Stimulated activated CD8-positive, alpha-beta memory T cell treated with anti-CD3 and anti-CD28 coated beads, Interleukin-4, amount 100 ng/mL, for 48 hours (primary cell): ENCODE measurements at regions not wholly inside any gene's neighbourhood (a gene's known extent, or its start where the extent isn't known, plus 50 kb on each side); places are given as distances from the start of the nearest gene placed in this dataset.

Experiments
- DNase-seq: peaks from one replicate; pipeline ENCODE4 v3.0.0-alpha.2; 2020

DNA sequence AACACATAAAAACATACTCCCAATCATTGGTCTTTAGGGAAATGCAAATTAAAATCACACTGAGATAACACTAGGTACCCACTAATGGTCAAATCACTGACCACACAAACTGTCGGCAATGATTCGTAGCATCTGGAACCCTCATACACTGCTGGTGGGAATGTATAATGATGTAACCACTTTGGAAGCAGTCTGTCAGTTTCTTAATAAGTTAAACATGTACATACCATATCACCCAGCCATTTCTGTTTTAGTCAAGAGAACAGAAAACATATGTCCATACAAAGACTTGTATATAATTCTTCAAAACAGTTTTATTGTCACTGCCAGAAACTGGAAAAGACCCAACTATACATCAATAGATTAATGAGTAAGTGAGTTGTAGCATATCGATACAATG, 63.3 kb upstream of the LRRC3B start:
- no peak for DNase-seq

DNA sequence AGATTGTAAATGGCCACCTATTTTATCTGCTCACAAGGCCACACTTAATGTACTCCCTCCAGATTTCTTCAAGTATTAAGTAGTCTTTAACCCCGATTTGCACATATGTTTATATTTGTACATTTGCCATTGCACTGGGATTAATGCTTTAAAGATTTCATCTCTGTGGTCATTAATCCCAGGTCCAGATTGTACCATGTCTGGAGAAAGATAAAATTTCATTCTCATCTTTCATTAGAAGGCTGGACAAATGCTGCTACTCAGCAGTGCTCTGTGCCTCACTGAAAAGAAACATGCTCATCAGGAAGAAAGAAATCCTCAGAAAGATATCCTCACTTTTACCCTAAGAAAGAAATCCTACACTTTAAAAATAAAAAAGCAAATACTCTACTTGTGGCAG, 62.5 kb upstream of the LRRC3B start:
- DNase-seq, result no peak

DNA sequence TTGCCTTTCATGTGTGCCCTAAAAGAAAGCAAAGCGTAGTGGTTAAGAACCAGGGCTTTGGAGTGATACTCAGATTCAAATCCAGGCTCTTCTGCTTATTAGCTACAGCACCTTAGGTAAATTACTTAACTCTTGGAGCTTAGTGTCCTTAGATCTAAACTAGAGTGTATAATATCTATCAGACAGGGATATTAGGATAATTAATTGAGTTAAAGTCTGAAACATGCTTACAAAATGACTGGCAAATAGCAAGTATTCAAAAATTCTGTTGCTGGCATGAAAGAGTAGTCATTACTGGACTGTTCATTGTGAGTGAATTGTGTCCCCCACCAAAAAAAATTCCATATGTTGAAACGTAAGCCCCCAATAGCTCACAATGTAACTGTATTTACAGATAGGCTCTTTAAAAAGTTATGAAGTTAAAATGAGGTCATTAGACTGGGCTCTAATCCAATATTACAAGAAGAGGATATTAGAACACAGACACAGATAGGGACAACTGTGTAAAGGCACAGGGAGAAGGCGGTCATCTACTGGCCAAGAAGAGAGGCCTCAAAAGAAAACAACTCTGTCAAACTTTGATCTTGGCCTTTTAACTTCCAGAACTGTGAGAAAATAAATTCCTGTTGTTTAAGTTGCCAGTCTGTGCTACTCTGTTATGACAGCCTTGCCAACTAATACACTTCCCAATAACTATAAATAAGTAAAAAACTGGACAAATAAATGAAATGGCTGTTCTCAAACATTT, 60.4 kb upstream of the LRRC3B start:
- DNase-seq, result no peak
